GM21723 (cell line): ENCODE measurements at regions not wholly inside any gene's neighbourhood (a gene's known extent, or its start where the extent isn't known, plus 50 kb on each side); places are given as distances from the start of the nearest gene placed in this dataset.

ENCODE experiments used
- ATAC-seq: cut with Tn5 transposase; IDR thresholded peaks from one replicate; pipeline ENCODE4 v1.9.1; 2021; ENCODE audit warnings: mild to moderate bottlenecking, moderate library complexity; ENCODE audit not compliant: unreplicated experiment

- ATAC-seq = no peak
Observed at GRCh38 chr10:113433711-113434110, 119.1 kb upstream of the HABP2 start.

GRCh38 chr10:113434315-113434714 lies 118.5 kb upstream of the HABP2 start:
- ATAC-seq = no peak

GRCh38 chr10:113434950-113435349 lies 117.9 kb upstream of the HABP2 start:
- no peak for ATAC-seq

GRCh38 chr10:113435881-113436280 lies 117.0 kb upstream of the HABP2 start:
- ATAC-seq = no peak

GRCh38 chr10:113436851-113437250 lies 116.0 kb upstream of the HABP2 start:
- no peak for ATAC-seq

GRCh38 chr10:113438652-113439051 lies 114.2 kb upstream of the HABP2 start:
- ATAC-seq = no peak

- no peak for ATAC-seq
Observed at GRCh38 chr10:113441220-113441619, 111.6 kb upstream of the HABP2 start.

- no peak for ATAC-seq
Observed at GRCh38 chr10:113441686-113442270, 111.1 kb upstream of the HABP2 start.

GRCh38 chr10:113442336-113442735 lies 110.5 kb upstream of the HABP2 start:
- ATAC-seq = no peak

GRCh38 chr10:113443141-113443925 lies 109.5 kb upstream of the HABP2 start:
- ATAC-seq = no peak

GRCh38 chr10:113444766-113445365 lies 108.0 kb upstream of the HABP2 start:
- no peak for ATAC-seq

- no peak for ATAC-seq
Observed at GRCh38 chr10:113445736-113446135, 107.1 kb upstream of the HABP2 start.

- no peak for ATAC-seq
Observed at GRCh38 chr10:113446739-113447138, 106.1 kb upstream of the HABP2 start.

- no peak for ATAC-seq
Observed at GRCh38 chr10:113447278-113447677, 105.6 kb upstream of the HABP2 start.

GRCh38 chr10:113449006-113449695 lies 103.7 kb upstream of the HABP2 start:
- no peak for ATAC-seq

- no peak for ATAC-seq
Observed at GRCh38 chr10:113450046-113450804, 102.6 kb upstream of the HABP2 start.

- no peak for ATAC-seq
Observed at GRCh38 chr10:113450906-113451305, 101.9 kb upstream of the HABP2 start.

- ATAC-seq = no peak
Observed at GRCh38 chr10:113452146-113452845, 100.6 kb upstream of the HABP2 start.

- no peak for ATAC-seq
Observed at GRCh38 chr10:113453351-113453750, 99.5 kb upstream of the HABP2 start.

- ATAC-seq = no peak
Observed at GRCh38 chr10:113454341-113455061, 98.4 kb upstream of the HABP2 start.
